IPS-15b (cell line): ENCODE measurements at regions not wholly inside any gene's neighbourhood (a gene's known extent, or its start where the extent isn't known, plus 50 kb on each side); places are given as distances from the start of the nearest gene placed in this dataset.

ENCODE experiments used
- H3K27me3 ChIP-seq: one replicate; pipeline ENCODE4 v1.6.1; 2013; ENCODE audit warnings: low read length; ENCODE audit not compliant: control insufficient read depth, insufficient read depth
- H3K36me3 ChIP-seq: one replicate; pipeline ENCODE4 v1.6.1; 2013; ENCODE audit warnings: low read length; ENCODE audit not compliant: control insufficient read depth, insufficient read depth
- H3K4me1 ChIP-seq: one replicate; pipeline ENCODE4 v1.6.1; 2013; ENCODE audit warnings: mild to moderate bottlenecking, low read length; ENCODE audit not compliant: control insufficient read depth, insufficient read depth
- H3K4me3 ChIP-seq: one replicate; pipeline ENCODE4 v1.5.1; 2013; ENCODE audit warnings: low read depth, low read length
- H3K9ac ChIP-seq: one replicate; pipeline ENCODE4 v1.6.1; 2013; ENCODE audit warnings: low read depth, mild to moderate bottlenecking, low read length
- H3K9me3 ChIP-seq: one replicate; pipeline ENCODE4 v1.6.1; 2013; ENCODE audit warnings: mild to moderate bottlenecking, low read length; ENCODE audit not compliant: control insufficient read depth, insufficient read depth

GRCh38 chr6:156337801-156338200, 439.4 kb upstream of the ARID1B start:
- H3K4me3 ChIP-seq = no peak overlapping the region
- no peaks in the 10 kb centered on the region for H3K27me3 ChIP-seq
- no peaks in the 10 kb centered on the region for H3K36me3 ChIP-seq
- H3K9ac ChIP-seq = no peak overlapping the region
- no peaks in the 10 kb centered on the region for H3K9me3 ChIP-seq
- H3K4me1 ChIP-seq = no peaks in the 10 kb centered on the region

GRCh38 chr6:156336733-156337132, 440.4 kb upstream of the ARID1B start:
- no peak overlapping the region for H3K9ac ChIP-seq
- H3K36me3 ChIP-seq = no peaks in the 10 kb centered on the region
- H3K9me3 ChIP-seq = peaks cover 4% of the 10 kb centered on the region
- no peaks in the 10 kb centered on the region for H3K4me1 ChIP-seq
- no peak overlapping the region for H3K4me3 ChIP-seq
- no peaks in the 10 kb centered on the region for H3K27me3 ChIP-seq

- Histone ChIP-seq H3K27me3 (no peaks in the 10 kb centered on the region), H3K9ac (no peak overlapping the region), H3K9me3 (peaks cover 4% of the 10 kb centered on the region), H3K4me3 (no peak overlapping the region), H3K4me1 (no peaks in the 10 kb centered on the region), H3K36me3 (no peaks in the 10 kb centered on the region)
Measured at GRCh38 chr6:156336089-156336488, 441.1 kb upstream of the ARID1B start.

- H3K9me3 ChIP-seq = peaks cover 4% of the 10 kb centered on the region
- H3K9ac ChIP-seq = no peak overlapping the region
- H3K4me3 ChIP-seq = no peak overlapping the region
Measured at GRCh38 chr6:156334966-156335365, 442.2 kb upstream of the ARID1B start.

GRCh38 chr6:156319707-156320106, 457.5 kb upstream of the ARID1B start:
- no peaks in the 10 kb centered on the region for H3K27me3 ChIP-seq
- no peak overlapping the region for H3K4me3 ChIP-seq
- no peaks in the 10 kb centered on the region for H3K4me1 ChIP-seq
- no peak overlapping the region for H3K9ac ChIP-seq
- no peaks in the 10 kb centered on the region for H3K9me3 ChIP-seq
- no peaks in the 10 kb centered on the region for H3K36me3 ChIP-seq

More at GRCh38 chr6:156334966-156335365, 442.2 kb upstream of the ARID1B start:
- no peaks in the 10 kb centered on the region for H3K27me3 ChIP-seq
- no peaks in the 10 kb centered on the region for H3K36me3 ChIP-seq
- H3K4me1 ChIP-seq = no peaks in the 10 kb centered on the region

GRCh38 chr6:156316583-156317125, 460.5 kb upstream of the ARID1B start:
- Histone ChIP-seq H3K9me3 (no peaks in the 10 kb centered on the region), H3K9ac (no peak overlapping the region), H3K27me3 (no peaks in the 10 kb centered on the region)

GRCh38 chr6:156315146-156315545, 462.0 kb upstream of the ARID1B start:
- no peak overlapping the region for H3K4me3 ChIP-seq
- no peaks in the 10 kb centered on the region for H3K4me1 ChIP-seq
- H3K27me3 ChIP-seq = no peaks in the 10 kb centered on the region
- no peak overlapping the region for H3K9ac ChIP-seq
- H3K36me3 ChIP-seq = no peaks in the 10 kb centered on the region
- H3K9me3 ChIP-seq = no peaks in the 10 kb centered on the region

More at GRCh38 chr6:156316583-156317125, 460.5 kb upstream of the ARID1B start:
- no peak overlapping the region for H3K4me3 ChIP-seq
- H3K4me1 ChIP-seq = no peaks in the 10 kb centered on the region
- H3K36me3 ChIP-seq = no peaks in the 10 kb centered on the region

- no peaks in the 10 kb centered on the region for H3K27me3 ChIP-seq
- H3K4me1 ChIP-seq = no peaks in the 10 kb centered on the region
- no peak overlapping the region for H3K9ac ChIP-seq
- H3K4me3 ChIP-seq = no peak overlapping the region
- H3K36me3 ChIP-seq = no peaks in the 10 kb centered on the region
- H3K9me3 ChIP-seq = no peaks in the 10 kb centered on the region
Measured at GRCh38 chr6:156313037-156313436, 464.1 kb upstream of the ARID1B start.

- Histone ChIP-seq H3K27me3 (no peaks in the 10 kb centered on the region), H3K36me3 (no peaks in the 10 kb centered on the region), H3K9me3 (no peaks in the 10 kb centered on the region), H3K4me1 (peaks cover 2% of the 10 kb centered on the region), H3K9ac (no peak overlapping the region), H3K4me3 (no peak overlapping the region)
Measured at GRCh38 chr6:156311291-156311690, 465.9 kb upstream of the ARID1B start.

GRCh38 chr6:156310701-156311100, 466.5 kb upstream of the ARID1B start:
- Histone ChIP-seq H3K27me3 (no peaks in the 10 kb centered on the region), H3K36me3 (no peaks in the 10 kb centered on the region), H3K9me3 (no peaks in the 10 kb centered on the region), H3K9ac (no peak overlapping the region), H3K4me3 (no peak overlapping the region), H3K4me1 (peaks cover 2% of the 10 kb centered on the region)

GRCh38 chr6:156309017-156309416, 468.2 kb upstream of the ARID1B start:
- no peaks in the 10 kb centered on the region for H3K27me3 ChIP-seq
- H3K9me3 ChIP-seq = no peaks in the 10 kb centered on the region

GRCh38 chr6:156308604-156309003, 468.6 kb upstream of the ARID1B start:
- Histone ChIP-seq H3K9ac (no peak overlapping the region), H3K36me3 (no peaks in the 10 kb centered on the region), H3K27me3 (no peaks in the 10 kb centered on the region), H3K9me3 (no peaks in the 10 kb centered on the region), H3K4me3 (no peak overlapping the region), H3K4me1 (peaks cover 2% of the 10 kb centered on the region)

More at GRCh38 chr6:156309017-156309416, 468.2 kb upstream of the ARID1B start:
- no peak overlapping the region for H3K4me3 ChIP-seq
- no peak overlapping the region for H3K9ac ChIP-seq
- H3K36me3 ChIP-seq = no peaks in the 10 kb centered on the region
- peaks cover 2% of the 10 kb centered on the region for H3K4me1 ChIP-seq
